Chondrocyte (in vitro differentiated cells): ENCODE measurements at regions not wholly inside any gene's neighbourhood (a gene's known extent, or its start where the extent isn't known, plus 50 kb on each side); places are given as distances from the start of the nearest gene placed in this dataset.

ENCODE experiments used
- DNase-seq: peaks from one replicate; pipeline ENCODE4 v3.0.0; 2021; ENCODE audit warnings: mixed read lengths, low spot score
- H3K27ac Mint-ChIP-seq: one replicate; pipeline ENCODE4 v1.8.0; 2021; ENCODE audit warnings: mild to moderate bottlenecking, moderate library complexity, mixed read lengths; ENCODE audit not compliant: unreplicated experiment
- H3K27me3 Mint-ChIP-seq: 2 replicates; pipeline ENCODE4 v1.8.0; 2021; ENCODE audit warnings: low read depth, mixed read lengths
- H3K36me3 Mint-ChIP-seq: 2 replicates; pipeline ENCODE4 v1.8.0; 2021; ENCODE audit warnings: low read depth, mixed read lengths
- H3K4me1 Mint-ChIP-seq: 2 replicates; pipeline ENCODE4 v1.8.0; 2021; ENCODE audit warnings: low read depth, mild to moderate bottlenecking, mixed read lengths
- H3K4me3 Mint-ChIP-seq: one replicate; pipeline ENCODE4 v1.8.0; 2021; ENCODE audit warnings: mild to moderate bottlenecking, moderate library complexity, mixed read lengths; ENCODE audit not compliant: unreplicated experiment
- H3K9me3 Mint-ChIP-seq: 2 replicates; pipeline ENCODE4 v1.8.0; 2021; ENCODE audit warnings: low read depth, mixed read lengths
- TF ChIP-seq, protein P1 (sequence below): fragments of 200-600 bp; sonication (generic); IDR thresholded peaks from 2 replicates; pipeline ENCODE4 v1.5.0; 2021; ENCODE audit warnings: antibody characterized with exemption, mild to moderate bottlenecking, moderate library complexity

- DNase-seq: no peak
- Mint-ChIP-seq H3K9me3 (no peaks in the 10 kb centered on the region), H3K36me3 (no peaks in the 10 kb centered on the region), H3K27ac (no peak overlapping the region), H3K4me3 (no peak overlapping the region), H3K4me1 (no peaks in the 10 kb centered on the region), H3K27me3 (no peaks in the 10 kb centered on the region)
- TF ChIP-seq, protein P1, sequence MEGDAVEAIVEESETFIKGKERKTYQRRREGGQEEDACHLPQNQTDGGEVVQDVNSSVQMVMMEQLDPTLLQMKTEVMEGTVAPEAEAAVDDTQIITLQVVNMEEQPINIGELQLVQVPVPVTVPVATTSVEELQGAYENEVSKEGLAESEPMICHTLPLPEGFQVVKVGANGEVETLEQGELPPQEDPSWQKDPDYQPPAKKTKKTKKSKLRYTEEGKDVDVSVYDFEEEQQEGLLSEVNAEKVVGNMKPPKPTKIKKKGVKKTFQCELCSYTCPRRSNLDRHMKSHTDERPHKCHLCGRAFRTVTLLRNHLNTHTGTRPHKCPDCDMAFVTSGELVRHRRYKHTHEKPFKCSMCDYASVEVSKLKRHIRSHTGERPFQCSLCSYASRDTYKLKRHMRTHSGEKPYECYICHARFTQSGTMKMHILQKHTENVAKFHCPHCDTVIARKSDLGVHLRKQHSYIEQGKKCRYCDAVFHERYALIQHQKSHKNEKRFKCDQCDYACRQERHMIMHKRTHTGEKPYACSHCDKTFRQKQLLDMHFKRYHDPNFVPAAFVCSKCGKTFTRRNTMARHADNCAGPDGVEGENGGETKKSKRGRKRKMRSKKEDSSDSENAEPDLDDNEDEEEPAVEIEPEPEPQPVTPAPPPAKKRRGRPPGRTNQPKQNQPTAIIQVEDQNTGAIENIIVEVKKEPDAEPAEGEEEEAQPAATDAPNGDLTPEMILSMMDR: no peak
Measured at GRCh38 chr14:86288336-86288735, 758.4 kb downstream of the FLRT2 start.

DNA sequence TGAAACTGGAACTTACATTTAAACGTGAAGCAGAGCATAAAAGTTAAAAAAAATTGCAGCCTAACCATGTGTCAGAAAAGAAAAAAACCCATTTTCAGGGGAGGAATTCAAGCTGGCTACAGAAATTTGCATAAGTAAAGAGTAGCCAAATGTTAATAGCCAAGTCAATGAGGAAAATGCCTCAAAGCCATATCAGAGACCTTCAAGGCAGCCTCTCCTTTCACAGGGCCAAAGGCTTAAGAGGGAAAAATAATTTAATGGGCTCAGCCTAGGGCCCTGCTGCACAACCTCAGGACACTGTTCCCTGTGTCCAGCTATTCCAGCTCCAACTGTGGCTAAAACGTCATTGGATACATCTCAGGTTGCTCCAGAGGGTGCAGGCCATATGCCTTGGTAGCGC lies 749.5 kb downstream of the FLRT2 start:
- no peaks in the 10 kb centered on the region for H3K36me3 Mint-ChIP-seq
- TF ChIP-seq, protein P1: no peak

GRCh38 chr14:86257973-86258372 lies 728.0 kb downstream of the FLRT2 start:
- no peaks in the 10 kb centered on the region for H3K36me3 Mint-ChIP-seq
- no peak overlapping the region for H3K4me3 Mint-ChIP-seq
- no peak for DNase-seq
- H3K4me1 Mint-ChIP-seq: no peaks in the 10 kb centered on the region
- no peaks in the 10 kb centered on the region for H3K27me3 Mint-ChIP-seq
- no peak overlapping the region for H3K27ac Mint-ChIP-seq
- peaks cover 3% of the 10 kb centered on the region for H3K9me3 Mint-ChIP-seq
- TF ChIP-seq, protein P1: no peak

More for the DNA sequence above, 749.5 kb downstream of the FLRT2 start:
- H3K4me1 Mint-ChIP-seq: no peaks in the 10 kb centered on the region
- H3K27me3 Mint-ChIP-seq: no peaks in the 10 kb centered on the region
- no peak for DNase-seq
- no peak overlapping the region for H3K4me3 Mint-ChIP-seq
- H3K27ac Mint-ChIP-seq: no peak overlapping the region
- peaks cover 7% of the 10 kb centered on the region for H3K9me3 Mint-ChIP-seq

DNA sequence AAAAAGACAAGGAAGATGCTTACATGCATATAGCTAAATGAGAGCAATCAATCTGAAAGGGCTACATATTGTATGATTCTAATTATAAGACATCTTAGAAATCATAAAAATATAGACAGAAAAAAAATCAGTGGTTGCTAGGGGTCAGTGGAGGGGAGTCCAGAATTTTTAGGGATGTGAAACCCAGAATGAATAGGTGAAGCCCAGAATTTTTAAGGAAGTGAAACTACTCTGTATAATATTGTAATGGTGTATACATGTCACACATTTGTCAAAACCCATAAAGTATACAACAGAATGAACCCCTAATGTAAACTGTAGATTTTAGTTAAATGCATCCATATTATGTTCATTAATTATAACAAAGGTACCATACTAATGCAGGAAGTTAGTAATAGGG lies 713.2 kb downstream of the FLRT2 start:
- no peaks in the 10 kb centered on the region for H3K4me1 Mint-ChIP-seq
- H3K36me3 Mint-ChIP-seq: no peaks in the 10 kb centered on the region
- TF ChIP-seq, protein P1: no peak
- no peaks in the 10 kb centered on the region for H3K27me3 Mint-ChIP-seq
- no peak for DNase-seq
- no peaks in the 10 kb centered on the region for H3K9me3 Mint-ChIP-seq
- no peak overlapping the region for H3K4me3 Mint-ChIP-seq
- no peak overlapping the region for H3K27ac Mint-ChIP-seq

DNA sequence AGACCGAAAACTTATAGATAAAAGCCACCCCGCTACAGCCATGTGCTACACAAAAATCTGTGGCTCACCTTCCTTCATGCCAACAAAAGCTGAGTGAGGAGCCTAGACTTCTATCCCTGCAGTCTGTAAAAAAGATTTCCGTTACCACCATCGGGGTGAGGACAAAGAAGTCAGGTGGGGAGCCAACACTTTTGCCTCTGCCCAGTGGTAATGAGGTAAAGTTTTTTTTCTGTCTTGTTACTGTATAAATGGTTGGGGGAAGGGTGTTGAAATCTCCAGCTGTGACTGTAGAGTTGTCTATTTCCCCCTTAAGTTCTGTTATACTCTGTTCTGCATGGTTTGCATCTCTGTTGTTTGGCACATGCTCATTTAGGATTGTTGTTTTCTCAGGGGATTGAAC lies 707.8 kb downstream of the FLRT2 start:
- Mint-ChIP-seq H3K27me3 (no peaks in the 10 kb centered on the region), H3K4me1 (no peaks in the 10 kb centered on the region), H3K36me3 (no peaks in the 10 kb centered on the region), H3K27ac (no peak overlapping the region), H3K4me3 (no peak overlapping the region), H3K9me3 (peaks cover 29% of the 10 kb centered on the region)
- no peak for DNase-seq
- TF ChIP-seq, protein P1: no peak
